Erythroblast (primary cell): ENCODE measurements at regions not wholly inside any gene's neighbourhood (a gene's known extent, or its start where the extent isn't known, plus 50 kb on each side); places are given as distances from the start of the nearest gene placed in this dataset.
"Not testable (repeated sequence)": the region's sequence is repeated elsewhere in the genome, so short reads cannot be mapped to it uniquely, and the experiment has no call there.

ENCODE experiments used
- DNase-seq, 2 experiments: peaks; one replicate each; lab custom pipeline; 2025; lab: John Stamatoyannopoulos, UW
- GATA1 ChIP-seq: IDR thresholded peaks from 2 replicates; pipeline ENCODE4 v1.6.1; 2011; ENCODE audit warnings: low read depth, mild to moderate bottlenecking, control low read depth, low read length, moderate library complexity
- POLR2A ChIP-seq: IDR thresholded peaks from 2 replicates; pipeline ENCODE4 v1.6.1; 2011; ENCODE audit warnings: mild to moderate bottlenecking, low read length

- TF ChIP-seq POLR2A (no peak), GATA1 (no peak)
- DNase-seq = no peak
Observed at GRCh38 chr3:166688665-166689064, 691.4 kb downstream of the ZBBX start.

DNA sequence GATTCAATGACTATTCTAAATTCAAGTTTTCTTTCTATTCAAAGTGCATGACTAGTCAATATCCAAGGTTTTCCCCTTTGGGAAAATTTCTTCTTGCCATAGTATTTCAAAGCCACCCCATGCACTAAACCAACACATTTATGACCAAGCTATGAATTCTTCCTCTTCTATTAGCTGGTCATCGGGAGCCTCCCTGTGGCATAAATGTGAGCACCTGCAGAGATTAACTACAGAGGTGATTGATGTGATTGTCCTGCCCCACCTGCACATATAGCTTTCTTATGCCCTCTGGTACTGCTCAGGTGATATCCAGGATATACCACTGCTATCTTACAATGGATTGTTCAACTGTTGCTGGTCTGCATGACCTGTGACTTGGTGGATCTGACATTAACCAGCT, 694.9 kb downstream of the ZBBX start:
- DNase-seq = no peak
- TF ChIP-seq POLR2A (no peak), GATA1 (no peak)

GRCh38 chr3:166684077-166684476, 696.0 kb downstream of the ZBBX start:
- DNase-seq = not testable (repeated sequence)

- TF ChIP-seq POLR2A (no peak), GATA1 (no peak)
- no peak for DNase-seq
Observed at GRCh38 chr3:166669781-166670180, 710.3 kb downstream of the ZBBX start.

DNA sequence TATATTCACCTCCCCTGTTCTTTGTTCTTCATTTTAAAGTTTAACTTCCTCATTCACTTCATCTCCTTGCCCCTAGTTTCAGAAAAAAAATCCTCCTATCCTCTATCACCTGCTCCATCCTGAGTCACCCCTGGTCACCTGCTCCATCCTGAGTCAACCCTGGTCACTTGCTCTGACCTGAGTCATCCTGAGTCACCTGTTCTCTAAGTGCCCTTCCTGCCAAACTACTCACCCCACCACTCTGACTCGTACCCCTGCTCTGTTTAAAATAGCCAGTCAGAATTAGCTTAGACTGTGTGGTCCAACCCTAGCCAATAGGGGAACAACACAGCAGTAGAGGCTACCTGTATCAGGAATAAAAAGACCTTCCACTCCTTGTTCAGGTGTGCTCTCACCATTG, 716.9 kb downstream of the ZBBX start:
- no peak for DNase-seq
- TF ChIP-seq GATA1 (no peak), POLR2A (no peak)

GRCh38 chr3:166661621-166662020, 718.5 kb downstream of the ZBBX start:
- no peak for DNase-seq
- TF ChIP-seq POLR2A = no peak
- no peak for TF ChIP-seq GATA1

GRCh38 chr3:166660962-166661361, 719.1 kb downstream of the ZBBX start:
- no peak for DNase-seq
- TF ChIP-seq GATA1 (no peak), POLR2A (no peak)

- TF ChIP-seq POLR2A (no peak), GATA1 (no peak)
Observed at GRCh38 chr3:166637984-166638530, 742.0 kb downstream of the ZBBX start.

DNA sequence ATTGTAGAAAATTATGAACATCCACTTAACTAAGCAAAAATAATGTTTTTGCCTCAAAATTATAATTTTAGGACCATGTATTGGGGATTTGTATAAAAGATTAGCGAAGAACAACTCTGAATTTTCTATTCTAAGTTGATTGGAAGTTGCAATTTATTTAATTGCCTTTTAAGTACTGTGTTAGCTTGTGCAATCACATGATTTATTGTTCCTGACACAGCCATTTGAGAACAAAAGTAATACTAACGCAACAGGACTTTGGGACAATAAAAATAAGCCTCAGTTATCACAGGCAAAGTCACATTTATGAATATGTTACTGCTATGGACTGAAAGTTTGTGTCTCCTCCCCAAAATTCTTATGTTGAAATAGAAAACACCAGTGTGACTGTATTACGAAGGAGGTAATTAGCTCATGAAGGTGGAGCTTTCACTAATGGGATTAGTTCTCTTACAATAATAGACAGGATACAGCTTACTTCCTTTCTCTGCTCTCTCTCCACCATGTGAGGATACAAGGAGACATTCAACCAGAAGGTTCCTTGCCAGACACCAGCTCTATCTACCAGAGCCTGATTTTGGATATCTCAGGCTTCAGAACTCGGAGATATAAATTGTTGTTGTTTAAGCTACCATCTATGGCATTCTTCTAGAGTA, 745.9 kb downstream of the ZBBX start:
- no peak for DNase-seq
- TF ChIP-seq POLR2A (no peak), GATA1 (no peak)

More at GRCh38 chr3:166637984-166638530, 742.0 kb downstream of the ZBBX start:
- DNase-seq = no peak

DNA sequence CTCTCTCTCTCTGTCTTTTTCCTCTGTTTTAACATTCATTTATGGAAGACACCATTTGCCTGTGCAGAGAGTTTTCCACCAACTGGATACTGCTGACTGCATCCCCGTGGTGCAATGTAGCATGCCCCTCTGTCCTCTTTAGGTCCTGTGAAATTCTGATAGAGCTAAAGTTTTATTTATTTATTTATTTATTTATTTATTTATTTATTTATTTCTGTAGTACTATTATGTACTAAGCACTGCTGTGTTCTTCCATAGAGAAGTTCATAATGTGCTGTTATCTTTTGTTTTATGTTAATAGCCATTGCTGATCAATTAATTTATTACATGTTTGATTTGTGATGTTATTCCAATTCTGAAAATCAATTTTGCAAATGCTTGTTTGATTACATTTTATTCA, 749.9 kb downstream of the ZBBX start:
- DNase-seq = no peak
- TF ChIP-seq POLR2A = no peak
- TF ChIP-seq GATA1 = no peak

DNA sequence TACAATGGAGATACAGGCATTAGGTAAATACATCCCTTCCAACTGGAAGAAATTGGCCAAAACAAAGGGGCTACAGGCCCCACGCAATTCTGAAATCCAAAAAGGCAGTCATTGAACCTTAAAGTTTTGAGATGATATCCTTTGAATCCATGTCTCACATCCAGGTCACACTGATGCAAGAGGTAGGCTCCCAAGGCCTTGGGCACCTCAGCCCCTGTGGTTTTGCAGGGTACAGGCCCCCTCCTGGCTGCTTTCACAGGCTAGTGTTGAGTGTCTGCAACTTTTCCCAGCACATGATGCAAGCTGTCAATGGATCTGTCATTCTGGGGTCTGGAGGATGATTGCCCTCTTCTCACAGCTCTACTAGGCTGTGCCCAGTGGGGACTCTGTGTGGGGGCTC, 766.7 kb downstream of the ZBBX start:
- TF ChIP-seq GATA1 = no peak
- no peak for TF ChIP-seq POLR2A
- DNase-seq = no peak

DNA sequence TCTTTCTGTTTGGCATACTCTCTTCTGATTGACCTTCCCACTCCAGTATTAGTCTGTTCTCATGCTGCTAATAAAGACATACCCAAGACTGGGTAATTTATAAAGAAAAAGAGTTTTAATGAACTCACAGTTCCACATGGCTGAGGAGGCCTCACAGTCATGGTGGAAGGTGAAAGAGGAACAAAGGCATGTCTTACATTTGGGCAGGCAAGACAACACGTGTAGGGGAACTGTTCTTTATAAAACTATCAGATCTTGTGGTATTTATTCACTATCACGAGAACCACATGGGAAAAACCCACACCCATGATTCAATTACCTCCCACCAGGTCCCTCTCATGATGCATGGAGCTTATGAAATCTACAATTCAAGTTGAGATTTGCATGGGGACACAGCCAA, 767.3 kb downstream of the ZBBX start:
- not testable (repeated sequence) for DNase-seq

GRCh38 chr3:166607933-166608521, 770.8 kb upstream of the BCHE start:
- DNase-seq = no peak
- TF ChIP-seq POLR2A (no peak), GATA1 (no peak)

- TF ChIP-seq GATA1 (no peak), POLR2A (no peak)
- DNase-seq = no peak
Observed at GRCh38 chr3:166606988-166607387, 769.8 kb upstream of the BCHE start.

GRCh38 chr3:166593776-166594175, 756.6 kb upstream of the BCHE start:
- DNase-seq = no peak
- TF ChIP-seq POLR2A (no peak), GATA1 (no peak)
